ENCODE measurements at regions not wholly inside any gene's neighbourhood (a gene's known extent, or its start where the extent isn't known, plus 50 kb on each side); places are given as distances from the start of the nearest gene placed in this dataset.

GRCh38 chr4:100879471-100879870, 361.6 kb upstream of the EMCN start:
- no peak for TF ChIP-seq CTCF (IDR thresholded peaks at IDR 0.05)
- TF ChIP-seq POLR2A (IDR thresholded peaks at IDR 0.05), result no peak
